ENCODE measurements at regions not wholly inside any gene's neighbourhood (a gene's known extent, or its start where the extent isn't known, plus 50 kb on each side); places are given as distances from the start of the nearest gene placed in this dataset.
A peak's percentile ranks its signal among the peaks of the same experiment; 100 is the strongest.

- H3K9me3 ChIP-seq (ENCODE audit: control insufficient read depth in 2 of 2, low read length in 2 of 2) = peaks cover 0 to 2% of the 10 kb centered on the region in 2 experiments
- DNase-seq (peak in 2 of 3 donors; percentile 24 to 46), ATAC-seq (ENCODE audit: low read depth in 2 of 2) (no peak)
- no peaks in the 10 kb centered on the region for H3K36me3 ChIP-seq (ENCODE audit: control insufficient read depth, insufficient read depth, low read length)
- peaks cover 0 to 12% (median 0%) of the 10 kb centered on the region in 7 donors for H3K9me3 Mint-ChIP-seq
- peaks cover 0 to 20% (median 10%) of the 10 kb centered on the region in 4 donors for H3K4me1 Mint-ChIP-seq
- peak overlapping the region in 1 of 4 donors; percentile 18 for H3K4me3 Mint-ChIP-seq
- H3K4me3 ChIP-seq (ENCODE audit: low read depth, low read length) = no peak overlapping the region
- no peak overlapping the region for H3K27ac ChIP-seq (ENCODE audit: insufficient read depth, low read length, poor library complexity, severe bottlenecking)
- no peaks in the 10 kb centered on the region for H3K27me3 Mint-ChIP-seq
- H3K36me3 Mint-ChIP-seq = no peaks in the 10 kb centered on the region
- H3K27me3 ChIP-seq (ENCODE audit: control insufficient read depth, insufficient read depth, low read length) = no peaks in the 10 kb centered on the region
- H3K27ac Mint-ChIP-seq = no peak overlapping the region
- peaks cover 16% of the 10 kb centered on the region for H3K4me1 ChIP-seq (ENCODE audit: control insufficient read depth, insufficient read depth, low read length, poor library complexity, severe bottlenecking)
Observed at GRCh38 chr2:48131539-48132270, 182.8 kb upstream of the FOXN2 start.

- H3K27ac ChIP-seq (ENCODE audit: insufficient read depth, low read length, poor library complexity, severe bottlenecking) = no peak overlapping the region
- no peaks in the 10 kb centered on the region for H3K36me3 Mint-ChIP-seq
- no peak overlapping the region for H3K4me3 ChIP-seq (ENCODE audit: low read depth, low read length)
- ATAC-seq (ENCODE audit: low read depth in 2 of 2) (no peak), DNase-seq (no peak)
- H3K27me3 Mint-ChIP-seq = no peaks in the 10 kb centered on the region
- no peak overlapping the region for H3K27ac Mint-ChIP-seq
- H3K4me3 Mint-ChIP-seq = no peak overlapping the region
- peaks cover 0 to 2% of the 10 kb centered on the region in 2 experiments for H3K9me3 ChIP-seq (ENCODE audit: control insufficient read depth in 2 of 2, low read length in 2 of 2)
- H3K4me1 Mint-ChIP-seq = peaks cover 0 to 20% (median 10%) of the 10 kb centered on the region in 4 donors
- peaks cover 0 to 12% (median 0%) of the 10 kb centered on the region in 7 donors for H3K9me3 Mint-ChIP-seq
- H3K27me3 ChIP-seq (ENCODE audit: control insufficient read depth, insufficient read depth, low read length) = no peaks in the 10 kb centered on the region
- no peaks in the 10 kb centered on the region for H3K36me3 ChIP-seq (ENCODE audit: control insufficient read depth, insufficient read depth, low read length)
- H3K4me1 ChIP-seq (ENCODE audit: control insufficient read depth, insufficient read depth, low read length, poor library complexity, severe bottlenecking) = peaks cover 16% of the 10 kb centered on the region
Observed at GRCh38 chr2:48132271-48132625, 182.2 kb upstream of the FOXN2 start.

GRCh38 chr2:48134704-48135103 lies 179.8 kb upstream of the FOXN2 start:
- Histone ChIP-seq H3K4me3 (ENCODE audit: low read depth, low read length) (no peak overlapping the region), H3K36me3 (ENCODE audit: control insufficient read depth, insufficient read depth, low read length) (no peaks in the 10 kb centered on the region), H3K27me3 (ENCODE audit: control insufficient read depth, insufficient read depth, low read length) (no peaks in the 10 kb centered on the region), H3K9me3 (ENCODE audit: control insufficient read depth in 2 of 2, low read length in 2 of 2) (peaks cover 0 to 2% of the 10 kb centered on the region in 2 experiments), H3K4me1 (ENCODE audit: control insufficient read depth, insufficient read depth, low read length, poor library complexity, severe bottlenecking) (peaks cover 16% of the 10 kb centered on the region), H3K27ac (ENCODE audit: insufficient read depth, low read length, poor library complexity, severe bottlenecking) (no peak overlapping the region)
- Mint-ChIP-seq H3K27ac (no peak overlapping the region), H3K27me3 (no peaks in the 10 kb centered on the region), H3K4me3 (no peak overlapping the region), H3K9me3 (peaks cover 0 to 12% (median 0%) of the 10 kb centered on the region in 7 donors), H3K4me1 (peaks cover 0 to 20% (median 10%) of the 10 kb centered on the region in 4 donors), H3K36me3 (no peaks in the 10 kb centered on the region)
- ATAC-seq (ENCODE audit: low read depth in 2 of 2) = no peak
- no peak for DNase-seq

GRCh38 chr2:48135797-48136196 lies 178.7 kb upstream of the FOXN2 start:
- H3K27ac Mint-ChIP-seq = no peak overlapping the region
- no peaks in the 10 kb centered on the region for H3K27me3 Mint-ChIP-seq

GRCh38 chr2:48137829-48138228 lies 176.7 kb upstream of the FOXN2 start:
- H3K9me3 ChIP-seq (ENCODE audit: control insufficient read depth in 2 of 2, low read length in 2 of 2) = peaks cover 0 to 2% of the 10 kb centered on the region in 2 experiments
- Mint-ChIP-seq H3K27me3 (no peaks in the 10 kb centered on the region), H3K4me3 (no peak overlapping the region), H3K4me1 (peaks cover 0 to 5% (median 0%) of the 10 kb centered on the region in 4 donors), H3K27ac (no peak overlapping the region), H3K36me3 (no peaks in the 10 kb centered on the region), H3K9me3 (peaks cover 0 to 12% (median 1%) of the 10 kb centered on the region in 7 donors)
- no peak for DNase-seq
- H3K27ac ChIP-seq (ENCODE audit: insufficient read depth, low read length, poor library complexity, severe bottlenecking) = no peak overlapping the region
- H3K4me3 ChIP-seq (ENCODE audit: low read depth, low read length) = no peak overlapping the region
- no peak for ATAC-seq (ENCODE audit: low read depth in 2 of 2)
- no peaks in the 10 kb centered on the region for H3K36me3 ChIP-seq (ENCODE audit: control insufficient read depth, insufficient read depth, low read length)
- no peaks in the 10 kb centered on the region for H3K4me1 ChIP-seq (ENCODE audit: control insufficient read depth, insufficient read depth, low read length, poor library complexity, severe bottlenecking)
- H3K27me3 ChIP-seq (ENCODE audit: control insufficient read depth, insufficient read depth, low read length) = no peaks in the 10 kb centered on the region

More at GRCh38 chr2:48135797-48136196, 178.7 kb upstream of the FOXN2 start:
- Histone ChIP-seq H3K36me3 (ENCODE audit: control insufficient read depth, insufficient read depth, low read length) (no peaks in the 10 kb centered on the region), H3K4me3 (ENCODE audit: low read depth, low read length) (no peak overlapping the region), H3K4me1 (ENCODE audit: control insufficient read depth, insufficient read depth, low read length, poor library complexity, severe bottlenecking) (peaks cover 15% of the 10 kb centered on the region), H3K9me3 (ENCODE audit: control insufficient read depth in 2 of 2, low read length in 2 of 2) (peaks cover 0 to 2% of the 10 kb centered on the region in 2 experiments), H3K27ac (ENCODE audit: insufficient read depth, low read length, poor library complexity, severe bottlenecking) (no peak overlapping the region), H3K27me3 (ENCODE audit: control insufficient read depth, insufficient read depth, low read length) (no peaks in the 10 kb centered on the region)
- Mint-ChIP-seq H3K36me3 (no peaks in the 10 kb centered on the region), H3K9me3 (peaks cover 0 to 12% (median 0%) of the 10 kb centered on the region in 7 donors), H3K4me3 (no peak overlapping the region), H3K4me1 (peaks cover 0 to 20% (median 10%) of the 10 kb centered on the region in 4 donors)
- no peak for DNase-seq
- no peak for ATAC-seq (ENCODE audit: low read depth in 2 of 2)

- no peaks in the 10 kb centered on the region for H3K36me3 Mint-ChIP-seq
- H3K36me3 ChIP-seq (ENCODE audit: control insufficient read depth, insufficient read depth, low read length) = no peaks in the 10 kb centered on the region
- ATAC-seq (ENCODE audit: low read depth in 2 of 2) (no peak), DNase-seq (no peak)
- H3K4me1 ChIP-seq (ENCODE audit: control insufficient read depth, insufficient read depth, low read length, poor library complexity, severe bottlenecking) = no peaks in the 10 kb centered on the region
- H3K27ac ChIP-seq (ENCODE audit: insufficient read depth, low read length, poor library complexity, severe bottlenecking) = no peak overlapping the region
- no peak overlapping the region for H3K4me3 Mint-ChIP-seq
- no peaks in the 10 kb centered on the region for H3K27me3 ChIP-seq (ENCODE audit: control insufficient read depth, insufficient read depth, low read length)
- H3K27me3 Mint-ChIP-seq = no peaks in the 10 kb centered on the region
- no peak overlapping the region for H3K4me3 ChIP-seq (ENCODE audit: low read depth, low read length)
- H3K27ac Mint-ChIP-seq = no peak overlapping the region
- peaks cover 0 to 12% (median 2%) of the 10 kb centered on the region in 7 donors for H3K9me3 Mint-ChIP-seq
- peaks cover 0 to 2% of the 10 kb centered on the region in 2 experiments for H3K9me3 ChIP-seq (ENCODE audit: control insufficient read depth in 2 of 2, low read length in 2 of 2)
- H3K4me1 Mint-ChIP-seq = peaks cover 0 to 5% (median 0%) of the 10 kb centered on the region in 4 donors
Observed at GRCh38 chr2:48138898-48139297, 175.6 kb upstream of the FOXN2 start.

- ATAC-seq (ENCODE audit: low read depth in 2 of 2) (no peak), DNase-seq (no peak)
- Histone ChIP-seq H3K9me3 (ENCODE audit: control insufficient read depth in 2 of 2, low read length in 2 of 2) (peaks cover 0 to 2% of the 10 kb centered on the region in 2 experiments), H3K36me3 (ENCODE audit: control insufficient read depth, insufficient read depth, low read length) (no peaks in the 10 kb centered on the region), H3K27ac (ENCODE audit: insufficient read depth, low read length, poor library complexity, severe bottlenecking) (no peak overlapping the region), H3K27me3 (ENCODE audit: control insufficient read depth, insufficient read depth, low read length) (no peaks in the 10 kb centered on the region), H3K4me3 (ENCODE audit: low read depth, low read length) (no peak overlapping the region), H3K4me1 (ENCODE audit: control insufficient read depth, insufficient read depth, low read length, poor library complexity, severe bottlenecking) (peaks cover 8% of the 10 kb centered on the region)
- H3K4me3 Mint-ChIP-seq = no peak overlapping the region
- H3K36me3 Mint-ChIP-seq = no peaks in the 10 kb centered on the region
- peaks cover 3 to 16% (median 8%) of the 10 kb centered on the region in 4 donors for H3K4me1 Mint-ChIP-seq
- H3K27ac Mint-ChIP-seq = no peak overlapping the region
- H3K27me3 Mint-ChIP-seq = no peaks in the 10 kb centered on the region
- peaks cover 0 to 7% (median 2%) of the 10 kb centered on the region in 7 donors for H3K9me3 Mint-ChIP-seq
Observed at GRCh38 chr2:48140586-48140985, 173.9 kb upstream of the FOXN2 start.

- H3K27ac Mint-ChIP-seq = peak overlapping the region in 1 of 3 donors; percentile 68
- DNase-seq (peak in 1 of 3 donors; percentile 20), ATAC-seq (ENCODE audit: low read depth in 2 of 2) (no peak)
- Histone ChIP-seq H3K36me3 (ENCODE audit: control insufficient read depth, insufficient read depth, low read length) (no peaks in the 10 kb centered on the region), H3K4me1 (ENCODE audit: control insufficient read depth, insufficient read depth, low read length, poor library complexity, severe bottlenecking) (peaks cover 8% of the 10 kb centered on the region), H3K27me3 (ENCODE audit: control insufficient read depth, insufficient read depth, low read length) (no peaks in the 10 kb centered on the region), H3K4me3 (ENCODE audit: low read depth, low read length) (no peak overlapping the region), H3K27ac (ENCODE audit: insufficient read depth, low read length, poor library complexity, severe bottlenecking) (no peak overlapping the region), H3K9me3 (ENCODE audit: control insufficient read depth in 2 of 2, low read length in 2 of 2) (no peaks in the 10 kb centered on the region)
- peaks cover 4% of the 10 kb centered on the region for H3K27me3 Mint-ChIP-seq
- H3K9me3 Mint-ChIP-seq = peaks cover 0 to 4% (median 0%) of the 10 kb centered on the region in 7 donors
- H3K4me1 Mint-ChIP-seq = peaks cover 10 to 18% (median 12%) of the 10 kb centered on the region in 4 donors
- no peak overlapping the region for H3K4me3 Mint-ChIP-seq
- no peaks in the 10 kb centered on the region for H3K36me3 Mint-ChIP-seq
Observed at GRCh38 chr2:48144777-48145176, 169.7 kb upstream of the FOXN2 start.
